HG03280 (cell line): ENCODE measurements at regions not wholly inside any gene's neighbourhood (a gene's known extent, or its start where the extent isn't known, plus 50 kb on each side); places are given as distances from the start of the nearest gene placed in this dataset.
A peak's percentile ranks its signal among the peaks of the same experiment; 100 is the strongest.
"Not testable (repeated sequence)": the region's sequence is repeated elsewhere in the genome, so short reads cannot be mapped to it uniquely, and the experiment has no call there.

Experiments used
- ATAC-seq: cut with Tn5 transposase; IDR thresholded peaks from one replicate; pipeline ENCODE4 v1.9.1; 2021; ENCODE audit warnings: mild to moderate bottlenecking, moderate library complexity; ENCODE audit not compliant: unreplicated experiment

GRCh38 chr11:79512706-79513469, 72.1 kb upstream of the TENM4 start:
- ATAC-seq: no peak

DNA sequence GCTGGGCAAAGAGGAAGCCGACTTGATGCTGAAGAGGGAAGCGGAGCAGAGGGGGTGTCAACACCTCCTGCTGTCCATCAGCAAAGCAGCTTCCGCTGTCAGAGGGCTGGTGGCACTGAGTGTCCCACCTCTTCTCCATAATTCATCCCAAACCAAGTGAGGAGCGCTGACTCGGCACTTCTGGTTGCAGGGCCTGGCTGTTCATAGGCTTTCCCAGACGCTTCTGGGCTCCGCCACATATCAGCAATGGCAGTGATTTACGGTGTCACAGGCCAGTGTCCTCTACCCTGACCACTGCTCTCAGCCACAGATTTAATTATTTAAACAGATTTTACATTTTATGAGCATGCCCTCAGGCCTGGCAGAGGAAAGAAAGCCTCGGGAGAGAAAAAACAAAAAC, 70.1 kb upstream of the TENM4 start:
- no peak for ATAC-seq

GRCh38 chr11:79508461-79508860, 67.6 kb upstream of the TENM4 start:
- no peak for ATAC-seq

DNA sequence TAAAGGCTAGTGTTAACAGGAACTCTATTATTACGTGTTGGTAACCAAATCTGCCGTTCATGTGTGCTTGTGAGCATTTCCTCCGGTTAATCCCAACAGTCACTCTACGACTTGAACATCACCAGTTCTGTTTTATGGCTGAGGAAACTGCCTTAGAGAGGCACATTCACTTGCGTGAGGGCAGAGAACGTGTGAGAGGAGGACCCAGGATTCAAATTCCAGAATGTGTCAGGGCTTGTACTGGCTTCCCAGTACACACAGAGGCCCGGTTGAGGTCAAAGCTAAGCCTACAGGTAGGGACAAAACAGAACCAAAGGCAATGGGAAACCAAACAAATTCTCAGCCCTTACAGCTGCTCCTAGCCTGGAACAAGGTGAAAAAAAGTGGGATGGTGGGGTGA, 66.9 kb upstream of the TENM4 start:
- no peak for ATAC-seq

GRCh38 chr11:79506734-79507344, 66.0 kb upstream of the TENM4 start:
- ATAC-seq: no peak

- no peak for ATAC-seq
Observed at GRCh38 chr11:79506124-79506523, 65.3 kb upstream of the TENM4 start.

- ATAC-seq: no peak
Observed at GRCh38 chr11:79503028-79503427, 62.2 kb upstream of the TENM4 start.

- no peak for ATAC-seq
Observed at GRCh38 chr11:79501707-79502106, 60.9 kb upstream of the TENM4 start.

DNA sequence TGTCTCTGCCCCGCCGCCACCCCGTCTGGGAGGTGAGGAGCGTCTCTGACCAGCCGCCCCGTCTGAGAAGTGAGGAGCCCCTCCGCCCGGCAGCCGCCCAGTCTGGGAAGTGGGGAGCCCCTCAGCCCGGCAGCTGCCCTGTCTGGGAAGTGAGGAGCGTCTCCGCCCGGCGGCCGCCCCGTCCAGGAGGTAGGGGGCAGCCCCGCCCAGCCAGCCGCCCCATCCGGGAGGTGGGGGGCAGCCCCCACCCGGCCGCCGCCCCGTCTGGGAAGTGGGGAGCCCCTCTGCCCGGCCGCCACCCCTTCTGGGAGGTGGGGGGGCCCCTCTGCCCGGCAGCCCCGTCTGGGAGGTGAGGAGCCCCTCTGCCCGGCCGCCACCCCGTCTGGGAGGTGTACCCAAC, 59.1 kb upstream of the TENM4 start:
- ATAC-seq: not testable (repeated sequence)

DNA sequence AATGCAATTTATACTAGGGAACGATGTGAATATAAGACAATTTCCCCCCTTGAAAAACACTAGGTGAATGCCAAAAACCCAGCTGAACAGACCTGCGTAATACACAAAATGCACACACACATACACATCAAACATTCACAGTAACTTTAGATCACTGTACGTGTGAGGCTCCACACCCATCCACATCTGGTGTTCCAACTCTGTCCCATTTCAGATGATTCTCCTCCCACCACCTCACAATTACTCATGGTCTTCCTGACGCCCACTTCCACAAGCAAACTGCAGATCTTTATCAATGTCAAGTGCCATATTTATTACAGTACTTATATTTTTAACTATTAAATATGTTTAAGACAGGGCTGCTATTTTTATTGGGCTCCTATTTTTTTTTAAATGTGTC, 57.8 kb upstream of the TENM4 start:
- ATAC-seq: no peak

DNA sequence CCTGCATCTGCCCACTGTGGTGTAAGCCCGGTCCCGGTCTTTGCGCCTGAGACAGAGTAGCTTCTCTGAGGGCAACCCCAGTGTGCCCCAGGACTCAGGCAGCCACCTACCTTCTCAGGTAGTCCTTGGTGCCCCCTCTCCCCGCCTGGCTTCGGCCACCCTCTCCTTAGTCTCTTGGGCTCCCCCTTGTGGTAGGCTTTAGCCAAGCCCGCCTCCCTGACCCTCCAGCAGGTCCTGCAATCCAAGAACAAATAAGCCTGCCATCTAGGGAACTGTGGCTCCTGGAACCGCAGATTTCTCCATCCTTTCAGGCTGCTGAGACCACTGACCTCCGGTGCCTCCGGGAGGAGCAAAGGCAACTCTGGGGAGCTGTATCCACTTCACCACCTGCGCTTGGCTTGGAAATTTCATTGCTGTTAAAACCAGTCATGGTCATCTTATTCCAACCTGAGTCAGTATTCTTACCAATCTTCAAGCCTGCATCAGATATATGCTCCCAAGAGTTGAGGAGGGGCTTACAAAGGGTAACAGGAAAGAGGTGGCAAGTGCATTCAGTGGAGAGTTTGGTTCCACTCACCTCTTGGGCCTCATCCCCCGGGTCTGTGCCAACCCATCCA, 52.8 kb upstream of the TENM4 start:
- peak; percentile 83 for ATAC-seq

- ATAC-seq: no peak
Observed at GRCh38 chr11:79492008-79492407, 51.2 kb upstream of the TENM4 start.
